NCI-H2081 (cell line): ENCODE measurements at regions not wholly inside any gene's neighbourhood (a gene's known extent, or its start where the extent isn't known, plus 50 kb on each side); places are given as distances from the start of the nearest gene placed in this dataset.

ENCODE experiments used
- DNase-seq, 2 experiments: peaks; one replicate each; lab custom pipeline; 2025; lab: John Stamatoyannopoulos, UW

GRCh38 chr6:138692978-138693909, 80.3 kb upstream of the CCDC28A start:
- peak; percentile 65 to 77 for DNase-seq

- DNase-seq = no peak
Measured at GRCh38 chr6:138695193-138695592, 78.4 kb upstream of the CCDC28A start.

DNA sequence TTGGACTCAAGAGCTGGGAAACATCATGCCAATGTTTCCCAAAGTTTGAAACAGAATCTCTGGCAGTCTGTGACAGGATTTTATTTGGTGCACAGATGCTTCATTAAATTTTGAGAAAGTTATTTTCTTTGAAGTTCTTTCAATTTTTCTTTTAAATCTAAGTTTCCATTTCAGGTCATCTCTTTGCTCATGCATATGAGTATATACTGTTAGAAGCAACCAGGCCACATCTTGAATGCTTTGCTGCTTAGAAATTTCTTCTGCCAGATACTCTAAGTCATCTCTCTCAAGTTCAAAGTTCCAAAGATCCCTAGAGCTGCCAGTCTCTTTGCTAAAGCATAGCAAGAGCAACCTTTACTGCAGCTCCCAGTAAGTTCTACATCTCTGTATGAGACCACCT, 59.1 kb upstream of the CCDC28A start:
- DNase-seq = no peak

DNA sequence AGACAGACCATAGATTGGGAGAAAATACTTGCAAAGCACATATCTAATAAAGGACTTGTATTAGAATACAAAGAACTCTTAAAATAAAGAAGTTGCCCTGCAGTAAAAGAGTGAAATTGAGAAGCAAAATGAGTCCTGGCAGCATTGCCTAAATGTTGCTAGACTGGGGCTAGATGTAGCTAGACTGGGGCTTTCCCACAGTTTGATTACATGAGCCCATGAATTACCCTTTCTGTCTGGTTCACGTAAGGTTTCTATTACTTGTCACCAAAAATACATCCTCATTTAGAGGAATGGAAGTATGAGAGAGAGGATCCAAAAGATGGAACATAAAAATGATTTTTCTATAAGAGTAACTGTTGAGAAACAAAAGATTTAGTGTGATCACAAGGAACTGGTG, 57.6 kb upstream of the CCDC28A start:
- no peak for DNase-seq

DNA sequence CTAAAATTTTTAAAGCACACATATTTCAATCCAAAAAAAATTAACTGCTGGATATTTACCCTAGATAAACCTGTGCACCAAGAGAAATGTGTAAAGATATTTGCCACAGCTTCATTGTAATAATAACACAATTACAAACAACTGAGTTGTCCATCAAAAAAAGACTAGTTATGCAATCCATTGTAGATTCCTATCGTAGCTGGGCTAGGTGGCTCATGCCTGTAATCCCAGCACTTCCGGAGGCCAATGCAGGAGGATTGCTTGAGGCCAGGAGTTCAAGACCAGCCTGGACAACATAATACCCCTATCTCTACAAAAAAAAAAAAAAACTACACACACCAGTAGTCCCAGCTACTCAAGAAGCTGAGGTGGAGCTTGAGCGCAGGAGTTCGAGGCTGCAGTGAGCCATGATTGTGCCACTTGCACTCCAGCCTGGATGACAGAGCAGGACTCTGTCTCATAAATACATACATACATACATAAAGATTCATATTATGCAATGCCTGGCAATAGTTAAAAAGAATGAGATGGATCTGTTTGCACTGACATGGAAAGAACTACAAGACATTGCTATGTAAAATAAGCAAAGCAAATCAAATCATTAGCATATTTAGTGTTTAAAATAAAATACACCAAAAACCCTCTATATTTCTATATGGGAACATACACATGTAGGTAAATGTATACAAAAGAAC, 56.5 kb upstream of the CCDC28A start:
- DNase-seq = no peak

- no peak for DNase-seq
Measured at GRCh38 chr6:138719011-138719635, 54.4 kb upstream of the CCDC28A start.

DNA sequence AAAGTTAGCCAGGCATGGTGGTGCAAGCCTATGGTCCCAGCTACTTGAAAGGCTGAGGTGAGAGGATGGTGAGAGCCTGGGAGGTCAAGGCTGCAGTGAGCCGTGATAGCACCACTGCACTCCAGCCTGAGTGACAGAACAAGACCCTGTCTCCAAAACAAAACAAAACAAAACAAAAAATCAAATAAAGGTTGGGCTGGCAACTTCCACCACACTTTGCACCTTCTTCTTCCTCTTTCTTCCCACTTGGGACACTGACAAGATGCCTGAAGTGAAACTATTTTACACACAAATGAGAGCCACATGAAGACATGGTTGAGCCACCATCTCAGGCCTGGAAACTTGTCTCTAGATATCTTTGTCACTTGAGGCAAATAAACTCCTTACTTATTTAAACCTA, 53.8 kb upstream of the CCDC28A start:
- no peak for DNase-seq

GRCh38 chr6:138722425-138723371, 50.9 kb upstream of the CCDC28A start:
- DNase-seq = no peak
